GM06990 (cell line): ENCODE measurements at regions not wholly inside any gene's neighbourhood (a gene's known extent, or its start where the extent isn't known, plus 50 kb on each side); places are given as distances from the start of the nearest gene placed in this dataset.

ENCODE experiments used
- DNase-seq: peaks from one replicate; pipeline ENCODE4 v3.0.0-alpha.2; 2011; ENCODE audit not compliant: insufficient read length; ENCODE audit errors: extremely low read depth
- H3K27me3 ChIP-seq: replicated peaks from 2 replicates; pipeline ENCODE4 v1.6.0; 2011; ENCODE audit warnings: low read length; ENCODE audit not compliant: control insufficient read depth, insufficient read depth
- H3K36me3 ChIP-seq: 2 replicates; pipeline ENCODE4 v1.5.1; 2011; ENCODE audit warnings: low read length; ENCODE audit not compliant: control insufficient read depth, insufficient read depth
- H3K4me3 ChIP-seq: replicated peaks from 2 replicates; pipeline ENCODE4 v1.5.1; 2011; ENCODE audit warnings: low read depth, mild to moderate bottlenecking, control low read depth, low read length
- CTCF ChIP-seq: IDR thresholded peaks from 2 replicates; pipeline ENCODE4 v1.5.1; 2011; ENCODE audit warnings: low read length, control low read depth, mild to moderate bottlenecking, inconsistent platforms; ENCODE audit not compliant: insufficient read depth, poor library complexity, severe bottlenecking

- no peak for TF ChIP-seq CTCF
- Histone ChIP-seq H3K27me3 (no peaks in the 10 kb centered on the region; the same call in 1 of the 2 replicates), H3K36me3 (no peaks in the 10 kb centered on the region), H3K4me3 (no peak overlapping the region)
- no peak for DNase-seq
These were observed 395.0 kb upstream of the TCF4 start for GRCh38 chr18:55982992-55983391.

GRCh38 chr18:55981712-55982475, 393.9 kb upstream of the TCF4 start:
- H3K36me3 ChIP-seq, result no peaks in the 10 kb centered on the region
- DNase-seq, result no peak
- TF ChIP-seq CTCF, result no peak
- no peak overlapping the region for H3K4me3 ChIP-seq
- H3K27me3 ChIP-seq, result no peaks in the 10 kb centered on the region; the same call in 1 of the 2 replicates

GRCh38 chr18:55974521-55974920, 386.5 kb upstream of the TCF4 start:
- TF ChIP-seq CTCF, result no peak
- Histone ChIP-seq H3K36me3 (no peaks in the 10 kb centered on the region), H3K27me3 (no peaks in the 10 kb centered on the region), H3K4me3 (no peak overlapping the region)
- no peak for DNase-seq

- no peak overlapping the region for H3K4me3 ChIP-seq
- no peaks in the 10 kb centered on the region for H3K27me3 ChIP-seq
- H3K36me3 ChIP-seq, result no peaks in the 10 kb centered on the region
- no peak for DNase-seq
- TF ChIP-seq CTCF, result no peak
These were observed 380.6 kb upstream of the TCF4 start for GRCh38 chr18:55968550-55968949.

- no peak for DNase-seq
- Histone ChIP-seq H3K36me3 (no peaks in the 10 kb centered on the region), H3K27me3 (no peaks in the 10 kb centered on the region), H3K4me3 (no peak overlapping the region)
- TF ChIP-seq CTCF, result no peak
These were observed 379.0 kb upstream of the TCF4 start for GRCh38 chr18:55967019-55967418.

GRCh38 chr18:55964171-55964570, 376.2 kb upstream of the TCF4 start:
- Histone ChIP-seq H3K27me3 (no peaks in the 10 kb centered on the region; the same call in 1 of the 2 replicates), H3K36me3 (no peaks in the 10 kb centered on the region), H3K4me3 (no peak overlapping the region)
- DNase-seq, result no peak
- no peak for TF ChIP-seq CTCF
